ENCODE measurements at regions not wholly inside any gene's neighbourhood (a gene's known extent, or its start where the extent isn't known, plus 50 kb on each side); places are given as distances from the start of the nearest gene placed in this dataset.

DNA sequence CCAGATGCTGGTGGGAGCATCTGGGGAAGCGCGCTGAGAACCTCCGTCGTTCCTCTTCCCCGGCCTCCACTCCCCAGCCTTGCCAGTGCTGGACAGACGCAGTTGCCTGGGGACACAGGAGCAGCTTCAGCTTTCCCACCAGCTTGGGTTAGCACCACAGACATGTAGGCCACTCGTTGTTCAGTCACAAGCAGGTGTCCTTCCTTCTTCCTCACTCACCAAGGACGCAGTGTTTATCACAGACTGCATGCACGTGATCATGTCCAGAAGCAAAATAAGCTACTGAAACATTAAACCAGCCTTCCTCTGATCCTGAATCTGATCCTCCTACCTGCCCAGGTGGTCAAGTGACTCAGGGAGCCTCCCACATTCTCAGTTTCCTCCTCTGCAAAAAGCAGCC, 232.9 kb downstream of the SYK start:
- DNase-seq (ENCODE audit: low read depth): no peak
- TF ChIP-seq, protein P1, sequence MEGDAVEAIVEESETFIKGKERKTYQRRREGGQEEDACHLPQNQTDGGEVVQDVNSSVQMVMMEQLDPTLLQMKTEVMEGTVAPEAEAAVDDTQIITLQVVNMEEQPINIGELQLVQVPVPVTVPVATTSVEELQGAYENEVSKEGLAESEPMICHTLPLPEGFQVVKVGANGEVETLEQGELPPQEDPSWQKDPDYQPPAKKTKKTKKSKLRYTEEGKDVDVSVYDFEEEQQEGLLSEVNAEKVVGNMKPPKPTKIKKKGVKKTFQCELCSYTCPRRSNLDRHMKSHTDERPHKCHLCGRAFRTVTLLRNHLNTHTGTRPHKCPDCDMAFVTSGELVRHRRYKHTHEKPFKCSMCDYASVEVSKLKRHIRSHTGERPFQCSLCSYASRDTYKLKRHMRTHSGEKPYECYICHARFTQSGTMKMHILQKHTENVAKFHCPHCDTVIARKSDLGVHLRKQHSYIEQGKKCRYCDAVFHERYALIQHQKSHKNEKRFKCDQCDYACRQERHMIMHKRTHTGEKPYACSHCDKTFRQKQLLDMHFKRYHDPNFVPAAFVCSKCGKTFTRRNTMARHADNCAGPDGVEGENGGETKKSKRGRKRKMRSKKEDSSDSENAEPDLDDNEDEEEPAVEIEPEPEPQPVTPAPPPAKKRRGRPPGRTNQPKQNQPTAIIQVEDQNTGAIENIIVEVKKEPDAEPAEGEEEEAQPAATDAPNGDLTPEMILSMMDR (IDR thresholded peaks at IDR 0.05; ENCODE audit: control insufficient read depth, extremely low read depth, insufficient read depth): no peak
- H3K4me3 ChIP-seq (ENCODE audit: low read depth, low read length): no peak overlapping the region

DNA sequence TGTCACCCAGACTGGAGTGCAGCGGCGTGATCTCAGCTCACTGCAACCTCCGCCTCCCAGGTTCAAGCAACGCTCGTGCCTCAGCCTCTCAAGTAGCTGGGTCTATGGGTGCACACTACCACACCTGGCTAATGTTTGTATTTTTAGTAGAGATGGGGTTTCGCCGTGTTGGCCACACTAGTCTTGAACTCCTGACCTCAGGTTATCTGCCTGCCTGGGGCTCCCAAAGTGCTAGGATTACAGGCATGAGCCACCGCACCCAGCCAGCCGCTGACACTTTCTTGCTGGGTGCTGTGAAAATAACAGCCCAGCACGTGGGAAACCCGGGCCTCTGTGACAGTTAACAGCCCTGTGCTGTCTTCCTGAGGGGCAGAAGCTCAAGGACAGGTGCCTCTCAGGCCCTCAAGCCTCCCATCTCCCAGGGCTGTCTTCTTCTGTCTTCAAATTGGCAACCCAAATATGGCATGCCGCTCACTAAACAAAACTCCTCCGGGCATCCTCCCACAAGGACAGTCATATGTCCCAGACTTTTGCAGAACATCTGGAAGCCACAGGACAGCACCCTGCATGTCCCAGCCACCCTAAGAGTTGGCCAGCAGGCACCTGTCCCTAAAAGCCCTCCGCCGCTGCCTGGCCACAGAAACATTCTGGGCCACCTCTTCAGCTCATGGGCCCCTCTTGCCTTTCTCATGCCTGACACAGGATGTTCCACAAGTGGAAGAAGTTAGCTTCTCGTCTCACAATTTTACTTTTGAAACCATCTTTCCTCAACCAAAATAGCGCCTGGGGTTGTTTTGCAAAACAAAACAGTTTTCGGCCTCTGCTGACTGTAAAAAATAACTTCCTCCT, 233.6 kb downstream of the SYK start:
- DNase-seq (ENCODE audit: low read depth): no peak
- no peak overlapping the region for H3K4me3 ChIP-seq (ENCODE audit: low read depth, low read length)
- TF ChIP-seq, protein P1 (IDR thresholded peaks at IDR 0.05; ENCODE audit: control insufficient read depth, extremely low read depth, insufficient read depth): no peak

DNA sequence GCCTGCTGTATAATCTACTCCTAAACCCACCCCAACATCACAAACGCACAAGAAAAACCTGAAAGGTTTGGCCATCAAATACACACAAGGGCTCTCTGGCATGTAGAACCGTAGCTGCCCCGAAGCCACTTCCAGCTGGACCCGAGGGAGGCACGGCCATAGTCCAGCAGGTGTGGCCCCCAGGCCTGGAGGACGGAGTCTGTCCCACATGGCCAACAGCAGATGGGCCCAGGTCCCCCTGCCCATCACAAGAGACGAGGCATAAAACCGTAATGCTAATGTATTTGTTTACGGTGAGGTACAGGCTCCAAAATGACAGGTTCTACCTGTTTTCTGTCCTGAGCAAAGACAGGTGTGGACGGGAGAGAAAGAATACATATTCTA, 234.2 kb downstream of the SYK start:
- DNase-seq (ENCODE audit: low read depth): no peak
- no peak overlapping the region for H3K4me3 ChIP-seq (ENCODE audit: low read depth, low read length)
- TF ChIP-seq, protein P1 (IDR thresholded peaks at IDR 0.05; ENCODE audit: control insufficient read depth, extremely low read depth, insufficient read depth): no peak

DNA sequence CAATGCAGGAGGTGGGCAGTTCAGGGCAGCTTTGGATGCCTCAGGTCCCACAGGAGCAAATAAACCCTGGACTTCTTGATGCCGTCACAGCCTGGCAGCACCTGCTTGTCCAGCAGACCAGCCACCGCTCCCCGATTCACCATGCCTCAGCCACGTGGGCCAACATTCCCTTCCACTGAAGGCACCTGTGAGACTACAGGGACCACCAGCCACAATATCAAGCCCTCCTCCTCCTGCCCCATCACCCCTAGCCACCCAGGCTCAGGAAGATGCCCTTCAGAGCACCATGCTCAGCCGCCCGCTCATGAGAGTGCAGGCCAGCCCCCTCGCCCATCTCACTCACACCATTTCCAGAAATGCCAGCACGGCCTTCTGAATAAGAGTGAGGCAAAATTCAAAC, 234.7 kb downstream of the SYK start:
- H3K4me3 ChIP-seq (ENCODE audit: low read depth, low read length): no peak overlapping the region
- TF ChIP-seq, protein P1 (IDR thresholded peaks at IDR 0.05; ENCODE audit: control insufficient read depth, extremely low read depth, insufficient read depth): no peak
- DNase-seq (ENCODE audit: low read depth): no peak

DNA sequence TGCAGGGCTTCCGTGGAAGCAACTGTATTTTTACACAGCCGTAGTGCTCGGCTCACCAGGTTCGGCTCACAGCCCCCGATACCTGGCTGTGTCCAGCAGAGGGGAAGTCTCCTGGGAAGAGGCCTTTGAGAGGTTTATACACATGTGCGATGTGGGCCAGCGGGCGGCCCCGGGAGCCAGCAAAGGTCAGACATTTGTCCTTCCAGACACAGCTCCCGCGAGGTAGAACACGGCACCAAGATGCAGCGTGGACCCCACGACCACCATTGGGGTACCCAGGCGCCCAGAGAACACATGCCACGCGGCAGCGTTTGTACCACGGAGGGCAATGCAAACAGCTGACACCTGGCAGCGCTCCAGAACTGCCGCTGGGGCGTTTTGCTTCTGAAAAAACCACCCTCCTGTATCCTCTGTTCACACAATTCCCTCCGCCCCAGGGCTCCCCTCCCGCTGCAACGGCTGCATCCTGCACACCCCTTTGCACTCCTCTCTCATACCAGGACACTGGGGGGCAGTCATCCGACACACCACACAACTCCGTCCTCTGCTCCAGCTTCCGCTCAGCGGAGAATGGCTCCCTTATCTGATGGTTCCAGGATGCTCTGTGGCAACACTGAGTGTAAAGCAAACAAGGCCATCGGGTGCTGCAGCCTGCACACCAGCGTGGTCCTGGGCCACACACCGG, 235.3 kb downstream of the SYK start:
- TF ChIP-seq, protein P1 (IDR thresholded peaks at IDR 0.05; ENCODE audit: control insufficient read depth, extremely low read depth, insufficient read depth): peak; percentile 66
- no peak overlapping the region for H3K4me3 ChIP-seq (ENCODE audit: low read depth, low read length)
- peak; percentile 61 for DNase-seq (ENCODE audit: low read depth)

DNA sequence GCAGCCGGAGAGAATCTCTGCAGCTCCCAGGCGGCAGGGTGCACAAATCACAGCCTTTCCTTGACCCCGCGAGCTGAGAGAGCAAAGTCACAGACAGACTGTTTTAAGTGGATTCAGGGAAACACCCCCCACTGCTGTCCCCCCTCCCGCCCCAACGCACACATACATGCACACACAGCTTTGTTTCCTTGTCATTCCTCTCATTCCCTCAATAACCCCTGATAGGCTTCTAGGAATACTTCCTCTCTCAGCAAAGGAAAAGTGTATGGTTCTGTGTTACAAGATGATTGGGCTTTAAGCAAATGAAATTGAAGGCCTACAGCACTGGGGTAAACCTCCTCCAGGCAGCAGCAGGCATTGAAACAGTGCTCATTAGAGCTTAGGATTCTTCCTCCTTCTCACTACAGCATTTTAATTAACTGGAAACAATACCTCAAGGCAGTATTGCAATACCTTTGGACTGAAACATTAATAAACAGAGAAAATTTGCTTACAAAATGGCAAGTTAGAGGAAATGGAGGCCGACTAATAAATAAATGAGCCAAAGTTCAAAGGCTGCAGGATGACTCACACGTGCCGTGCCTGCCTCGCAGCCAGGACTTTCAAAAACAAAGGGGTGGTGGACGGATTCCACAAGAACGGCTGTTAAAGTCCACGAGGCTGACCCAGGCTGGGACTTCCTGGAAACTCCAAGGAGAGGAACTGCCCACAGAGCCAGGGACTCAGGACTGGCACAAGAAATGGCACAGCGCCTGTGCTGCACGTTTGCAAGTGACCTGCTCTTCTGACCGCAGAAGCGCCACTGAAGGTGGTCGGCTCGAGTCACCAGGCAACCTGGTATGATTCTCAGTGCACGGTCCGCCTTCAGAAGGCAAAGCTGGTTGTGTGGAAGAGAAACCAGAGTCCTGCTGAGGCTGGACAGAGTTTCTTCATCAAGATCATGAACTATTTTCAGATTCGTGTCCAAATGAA, 236.2 kb downstream of the SYK start:
- no peak for DNase-seq (ENCODE audit: low read depth)
- no peak overlapping the region for H3K4me3 ChIP-seq (ENCODE audit: low read depth, low read length)
- TF ChIP-seq, protein P1 (IDR thresholded peaks at IDR 0.05; ENCODE audit: control insufficient read depth, extremely low read depth, insufficient read depth): no peak
